HCT116 (cell line): ENCODE measurements at regions not wholly inside any gene's neighbourhood (a gene's known extent, or its start where the extent isn't known, plus 50 kb on each side); places are given as distances from the start of the nearest gene placed in this dataset.

ENCODE experiments used
- POLR2AphosphoS5 ChIP-seq: IDR thresholded peaks from 2 replicates; pipeline ENCODE4 v1.6.1; 2011; ENCODE audit warnings: mild to moderate bottlenecking, low read depth, low read length, moderate library complexity
- TCF7L2 ChIP-seq: IDR thresholded peaks from 2 replicates; pipeline ENCODE4 v1.7.0; 2011; ENCODE audit warnings: borderline replicate concordance, inconsistent platforms; ENCODE audit not compliant: insufficient read depth, insufficient read length; ENCODE audit errors: extremely low read depth
- TF ChIP-seq, protein P1 (sequence below), 3 experiments: fragments of 200-600 bp in 1 of 3; sonication (generic) in 1 of 3; IDR thresholded peaks in 2 of 3; conservative IDR thresholded peaks in 1 of 3; 2 replicates each; pipeline ENCODE4 v1.5.1; 2012 to 2017; ENCODE audit warnings: low read depth in 2 of 3, low read length in 2 of 3, antibody characterized with exemption in 1 of 3, borderline replicate concordance in 1 of 3, control low read depth in 1 of 3, mild to moderate bottlenecking in 1 of 3, mixed read lengths in 1 of 3, mixed run types in 1 of 3, moderate library complexity in 1 of 3; ENCODE audit not compliant: insufficient read depth in 1 of 3
- TF ChIP-seq, protein P2 (sequence below): IDR thresholded peaks from 2 replicates; pipeline ENCODE4 v1.6.1; 2011; ENCODE audit warnings: mild to moderate bottlenecking, low read length, moderate library complexity; ENCODE audit not compliant: insufficient replicate concordance; ENCODE audit errors: extremely low read depth

DNA sequence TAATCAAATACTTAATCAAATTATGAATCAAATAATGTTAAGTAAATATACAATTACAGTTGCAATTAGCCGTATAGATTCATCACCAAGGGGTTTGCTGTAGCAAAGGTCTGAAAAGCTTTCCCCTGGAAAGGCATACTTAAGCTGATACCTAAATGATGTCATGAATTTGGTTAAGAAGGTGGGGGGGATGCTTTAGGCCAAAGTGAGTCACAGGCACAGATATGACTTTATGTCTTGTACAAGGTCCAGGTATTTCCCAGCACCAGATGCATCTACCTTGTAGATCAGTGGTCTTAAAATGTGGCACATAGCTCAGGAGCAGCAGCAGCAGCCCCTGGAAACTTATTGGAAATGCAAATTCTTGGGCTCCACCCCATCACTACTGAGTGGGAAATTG lies 557.3 kb upstream of the CDH4 start:
- TF ChIP-seq, protein P1, sequence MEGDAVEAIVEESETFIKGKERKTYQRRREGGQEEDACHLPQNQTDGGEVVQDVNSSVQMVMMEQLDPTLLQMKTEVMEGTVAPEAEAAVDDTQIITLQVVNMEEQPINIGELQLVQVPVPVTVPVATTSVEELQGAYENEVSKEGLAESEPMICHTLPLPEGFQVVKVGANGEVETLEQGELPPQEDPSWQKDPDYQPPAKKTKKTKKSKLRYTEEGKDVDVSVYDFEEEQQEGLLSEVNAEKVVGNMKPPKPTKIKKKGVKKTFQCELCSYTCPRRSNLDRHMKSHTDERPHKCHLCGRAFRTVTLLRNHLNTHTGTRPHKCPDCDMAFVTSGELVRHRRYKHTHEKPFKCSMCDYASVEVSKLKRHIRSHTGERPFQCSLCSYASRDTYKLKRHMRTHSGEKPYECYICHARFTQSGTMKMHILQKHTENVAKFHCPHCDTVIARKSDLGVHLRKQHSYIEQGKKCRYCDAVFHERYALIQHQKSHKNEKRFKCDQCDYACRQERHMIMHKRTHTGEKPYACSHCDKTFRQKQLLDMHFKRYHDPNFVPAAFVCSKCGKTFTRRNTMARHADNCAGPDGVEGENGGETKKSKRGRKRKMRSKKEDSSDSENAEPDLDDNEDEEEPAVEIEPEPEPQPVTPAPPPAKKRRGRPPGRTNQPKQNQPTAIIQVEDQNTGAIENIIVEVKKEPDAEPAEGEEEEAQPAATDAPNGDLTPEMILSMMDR (IDR thresholded peaks at IDR 0.05 in 2 of 3, conservative IDR thresholded peaks at IDR 0.05 in 1 of 3; ENCODE audit: borderline replicate concordance in 1 of 3, insufficient read depth in 1 of 3, low read depth in 2 of 3, low read length in 2 of 3): no peak
- no peak for TF ChIP-seq TCF7L2
- TF ChIP-seq, protein P2, sequence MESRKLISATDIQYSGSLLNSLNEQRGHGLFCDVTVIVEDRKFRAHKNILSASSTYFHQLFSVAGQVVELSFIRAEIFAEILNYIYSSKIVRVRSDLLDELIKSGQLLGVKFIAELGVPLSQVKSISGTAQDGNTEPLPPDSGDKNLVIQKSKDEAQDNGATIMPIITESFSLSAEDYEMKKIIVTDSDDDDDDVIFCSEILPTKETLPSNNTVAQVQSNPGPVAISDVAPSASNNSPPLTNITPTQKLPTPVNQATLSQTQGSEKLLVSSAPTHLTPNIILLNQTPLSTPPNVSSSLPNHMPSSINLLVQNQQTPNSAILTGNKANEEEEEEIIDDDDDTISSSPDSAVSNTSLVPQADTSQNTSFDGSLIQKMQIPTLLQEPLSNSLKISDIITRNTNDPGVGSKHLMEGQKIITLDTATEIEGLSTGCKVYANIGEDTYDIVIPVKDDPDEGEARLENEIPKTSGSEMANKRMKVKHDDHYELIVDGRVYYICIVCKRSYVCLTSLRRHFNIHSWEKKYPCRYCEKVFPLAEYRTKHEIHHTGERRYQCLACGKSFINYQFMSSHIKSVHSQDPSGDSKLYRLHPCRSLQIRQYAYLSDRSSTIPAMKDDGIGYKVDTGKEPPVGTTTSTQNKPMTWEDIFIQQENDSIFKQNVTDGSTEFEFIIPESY: no peak
- TF ChIP-seq POLR2AphosphoS5: no peak
